Lower leg skin (tissue), 3 donors: ENCODE measurements at regions not wholly inside any gene's neighbourhood (a gene's known extent, or its start where the extent isn't known, plus 50 kb on each side); places are given as distances from the start of the nearest gene placed in this dataset.
"Not testable (repeated sequence)": the region's sequence is repeated elsewhere in the genome, so short reads cannot be mapped to it uniquely, and the experiment has no call there.

Experiments
- CTCF ChIP-seq, 3 donors: fragments of 450-650 bp; IDR thresholded peaks; one replicate each; pipeline ENCODE4 v1.5.1; 2016; ENCODE audit warnings: antibody characterized with exemption in 3 of 3, mild to moderate bottlenecking in 3 of 3, moderate library complexity in 2 of 3
- POLR2A ChIP-seq, 2 donors: fragments of 450-650 bp; IDR thresholded peaks; one replicate each; pipeline ENCODE4 v1.6.1; 2016 to 2017; ENCODE audit warnings: antibody characterized with exemption in 2 of 2, mild to moderate bottlenecking in 1 of 2, moderate library complexity in 1 of 2

- not testable (repeated sequence) for TF ChIP-seq CTCF, POLR2A (IDR thresholded peaks at IDR 0.05)
These were observed 99.1 kb downstream of the HNRNPD start for GRCh38 chr4:82274700-82275099.
